T-cell (primary cell): ENCODE measurements at regions not wholly inside any gene's neighbourhood (a gene's known extent, or its start where the extent isn't known, plus 50 kb on each side); places are given as distances from the start of the nearest gene placed in this dataset.

Experiments
- ATAC-seq, 4 experiments: fragments of 200-7000 bp in 3 of 4; fragments of 150-1000 bp in 1 of 4; cut with Tn5 transposase; replicated peaks in 1 of 4; 1 replicate in 3 of 4; 2 replicates in 1 of 4; pipeline ENCODE4 v1.10.0; 2021; ENCODE audit warnings: moderate library complexity in 3 of 4, mild to moderate bottlenecking in 2 of 4, moderate number of reproducible peaks in 1 of 4
- CTCF ChIA-PET, 2 donors: fragments of 300-600 bp; sonication (Branson Sonifier 250); formaldehyde crosslinking; loops; one replicate each; lab custom pipeline; 2022; ENCODE audit warnings: antibody characterized with exemption in 2 of 2; lab: Charles Lee
- POLR2A ChIA-PET, 2 donors: fragments of 300-600 bp; sonication (Branson Sonifier 250); formaldehyde crosslinking; loops; one replicate each; lab custom pipeline; 2022; ENCODE audit warnings: antibody characterized with exemption in 2 of 2; lab: Charles Lee
- DNase-seq, 35 experiments: peaks; one replicate each; pipeline versions ENCODE4 v3.0.0 to v3.0.0-alpha.2; 2013 to 2023
- H3K27ac ChIP-seq: one replicate; pipeline ENCODE4 v1.5.1; 2013; ENCODE audit warnings: low read length
- H3K27me3 ChIP-seq, 2 experiments: replicated peaks in 1 of 2; 1 replicate in 1 of 2; 2 replicates in 1 of 2; pipeline versions ENCODE4 v1.6.1 to v1.7.0; 2013; ENCODE audit warnings: low read length in 1 of 2, mixed read lengths in 1 of 2; ENCODE audit not compliant: control insufficient read depth in 2 of 2, insufficient read depth in 2 of 2; ENCODE audit errors: extremely low read depth in 1 of 2
- H3K36me3 ChIP-seq, 2 donors: 1 replicate in 1 of 2; 2 replicates in 1 of 2; pipeline versions ENCODE4 v1.6.1 to v1.7.0; 2013; ENCODE audit warnings: low read length in 1 of 2; ENCODE audit not compliant: control insufficient read depth in 2 of 2, insufficient read depth in 1 of 2; ENCODE audit errors: extremely low read depth in 1 of 2
- H3K4me1 ChIP-seq, 2 experiments: 1 replicate in 1 of 2; 2 replicates in 1 of 2; pipeline versions ENCODE4 v1.6.1 to v1.7.0; 2013; ENCODE audit warnings: low read length in 2 of 2, mixed read lengths in 1 of 2; ENCODE audit not compliant: insufficient read depth in 2 of 2, control insufficient read depth in 1 of 2; ENCODE audit errors: extremely low read depth in 1 of 2
- H3K4me3 ChIP-seq, 2 donors: 1 replicate in 1 of 2; 2 replicates in 1 of 2; pipeline versions ENCODE4 v1.5.1 to v1.7.0; 2013; ENCODE audit warnings: mild to moderate bottlenecking in 2 of 2, low read length in 1 of 2, moderate library complexity in 1 of 2; ENCODE audit not compliant: control insufficient read depth in 1 of 2; ENCODE audit errors: extremely low read depth in 1 of 2
- H3K9me3 ChIP-seq: 2 replicates; pipeline ENCODE4 v1.7.0; 2013
- H3K27ac Mint-ChIP-seq, 2 donors: one replicate each; pipeline ENCODE4 v1.8.0; 2020 to 2021; ENCODE audit warnings: mild to moderate bottlenecking in 2 of 2, mixed read lengths in 2 of 2
- H3K27me3 Mint-ChIP-seq, 2 donors: one replicate each; pipeline ENCODE4 v1.8.0; 2021 to 2022; ENCODE audit warnings: mixed read lengths in 2 of 2
- H3K36me3 Mint-ChIP-seq: one replicate; pipeline ENCODE4 v1.8.0; 2021; ENCODE audit warnings: mixed read lengths
- H3K4me1 Mint-ChIP-seq, 3 donors: one replicate each; pipeline ENCODE4 v1.8.0; 2020 to 2022; ENCODE audit warnings: mixed read lengths in 3 of 3, mild to moderate bottlenecking in 1 of 3
- H3K4me3 Mint-ChIP-seq, 3 donors: one replicate each; pipeline ENCODE4 v1.8.0; 2020 to 2022; ENCODE audit warnings: mild to moderate bottlenecking in 3 of 3, mixed read lengths in 3 of 3, moderate library complexity in 3 of 3
- H3K9me3 Mint-ChIP-seq, 3 donors: one replicate each; pipeline ENCODE4 v1.8.0; 2020 to 2022; ENCODE audit warnings: mixed read lengths in 3 of 3
- WGBS: methylation state at CpG from one replicate; pipeline ENCODE4 v1.1.5; 2013; ENCODE audit warnings: missing lambda C conversion rate; ENCODE audit not compliant: insufficient coverage; 5-methylcytosine and 5-hydroxymethylcytosine counted together

- no peaks in the 10 kb centered on the region for H3K4me1 ChIP-seq
- ChIA-PET CTCF (no interaction called here), POLR2A (no interaction called here)
- H3K36me3 Mint-ChIP-seq, result no peaks in the 10 kb centered on the region
- no peaks in the 10 kb centered on the region for H3K36me3 ChIP-seq
- H3K27me3 Mint-ChIP-seq, result no peaks in the 10 kb centered on the region
- H3K4me3 Mint-ChIP-seq, result no peak overlapping the region
- no peak overlapping the region for H3K27ac Mint-ChIP-seq
- no CpG with 5 or more reads among the region's 2 CpGs for WGBS
- no peak for ATAC-seq
- no peaks in the 10 kb centered on the region for H3K9me3 ChIP-seq
- no peaks in the 10 kb centered on the region for H3K27me3 ChIP-seq
- no peak overlapping the region for H3K27ac ChIP-seq
- H3K9me3 Mint-ChIP-seq, result peaks cover 13 to 16% (median 14%) of the 10 kb centered on the region in 3 donors
- no peak overlapping the region for H3K4me3 ChIP-seq
- no peaks in the 10 kb centered on the region for H3K4me1 Mint-ChIP-seq
- DNase-seq, result no peak
These were observed 1443.0 kb upstream of the CDH6 start for GRCh38 chr5:29750453-29750852.

- no CpG with 5 or more reads among the region's 3 CpGs for WGBS
- ChIA-PET CTCF (no interaction called here), POLR2A (no interaction called here)
- Histone ChIP-seq H3K27ac (no peak overlapping the region), H3K4me1 (no peaks in the 10 kb centered on the region), H3K4me3 (no peak overlapping the region), H3K9me3 (no peaks in the 10 kb centered on the region), H3K27me3 (no peaks in the 10 kb centered on the region), H3K36me3 (no peaks in the 10 kb centered on the region)
- no peaks in the 10 kb centered on the region for H3K4me1 Mint-ChIP-seq
- no peak overlapping the region for H3K4me3 Mint-ChIP-seq
- no peak overlapping the region for H3K27ac Mint-ChIP-seq
- H3K36me3 Mint-ChIP-seq, result no peaks in the 10 kb centered on the region
- peaks cover 15 to 30% (median 18%) of the 10 kb centered on the region in 3 donors for H3K9me3 Mint-ChIP-seq
- H3K27me3 Mint-ChIP-seq, result no peaks in the 10 kb centered on the region
- no peak for DNase-seq
- ATAC-seq, result no peak
These were observed 1448.9 kb upstream of the CDH6 start for GRCh38 chr5:29744618-29745017.

GRCh38 chr5:29720954-29721353 is 1472.5 kb upstream of the CDH6 start:
- peaks cover 7 to 24% (median 16%) of the 10 kb centered on the region in 3 donors for H3K9me3 Mint-ChIP-seq
- CTCF ChIA-PET, result no interaction called here
- no peak for DNase-seq
- no peaks in the 10 kb centered on the region for H3K27me3 Mint-ChIP-seq
- Histone ChIP-seq H3K27me3 (no peaks in the 10 kb centered on the region), H3K4me1 (no peaks in the 10 kb centered on the region), H3K27ac (no peak overlapping the region), H3K36me3 (no peaks in the 10 kb centered on the region), H3K9me3 (peaks cover 2% of the 10 kb centered on the region), H3K4me3 (no peak overlapping the region)
- no peak for ATAC-seq
- H3K4me3 Mint-ChIP-seq, result no peak overlapping the region
- H3K4me1 Mint-ChIP-seq, result no peaks in the 10 kb centered on the region
- POLR2A ChIA-PET, result no interaction called here
- no peaks in the 10 kb centered on the region for H3K36me3 Mint-ChIP-seq
- H3K27ac Mint-ChIP-seq, result no peak overlapping the region

- H3K27me3 Mint-ChIP-seq, result no peaks in the 10 kb centered on the region
- CTCF ChIA-PET, result no interaction called here
- no peak for ATAC-seq
These were observed 1474.3 kb upstream of the CDH6 start for GRCh38 chr5:29719171-29719570.

GRCh38 chr5:29715167-29715566 is 1478.3 kb upstream of the CDH6 start:
- Mint-ChIP-seq H3K9me3 (peaks cover 10 to 20% (median 12%) of the 10 kb centered on the region in 3 donors), H3K4me1 (no peaks in the 10 kb centered on the region), H3K4me3 (no peak overlapping the region), H3K27ac (no peak overlapping the region), H3K36me3 (no peaks in the 10 kb centered on the region), H3K27me3 (no peaks in the 10 kb centered on the region)
- Histone ChIP-seq H3K4me1 (no peaks in the 10 kb centered on the region), H3K9me3 (no peaks in the 10 kb centered on the region), H3K4me3 (no peak overlapping the region), H3K36me3 (no peaks in the 10 kb centered on the region), H3K27me3 (no peaks in the 10 kb centered on the region), H3K27ac (no peak overlapping the region)
- ATAC-seq, result no peak
- ChIA-PET POLR2A (no interaction called here), CTCF (no interaction called here)
- DNase-seq, result no peak

More at GRCh38 chr5:29719171-29719570, 1474.3 kb upstream of the CDH6 start:
- Mint-ChIP-seq H3K9me3 (peaks cover 7 to 19% (median 12%) of the 10 kb centered on the region in 3 donors), H3K27ac (no peak overlapping the region), H3K36me3 (no peaks in the 10 kb centered on the region), H3K4me1 (no peaks in the 10 kb centered on the region), H3K4me3 (no peak overlapping the region)
- H3K27me3 ChIP-seq, result no peaks in the 10 kb centered on the region
- no peaks in the 10 kb centered on the region for H3K9me3 ChIP-seq
- H3K4me1 ChIP-seq, result no peaks in the 10 kb centered on the region
- H3K4me3 ChIP-seq, result no peak overlapping the region
- no peaks in the 10 kb centered on the region for H3K36me3 ChIP-seq
- no peak overlapping the region for H3K27ac ChIP-seq
- 80% methylated on average over 1 of the region's 3 CpGs for WGBS
- DNase-seq, result no peak
- POLR2A ChIA-PET, result no interaction called here

GRCh38 chr5:29702875-29703274 is 1490.6 kb upstream of the CDH6 start:
- Mint-ChIP-seq H3K4me3 (no peak overlapping the region), H3K9me3 (peaks cover 8 to 41% (median 18%) of the 10 kb centered on the region in 3 donors), H3K27me3 (no peaks in the 10 kb centered on the region), H3K27ac (no peak overlapping the region), H3K36me3 (no peaks in the 10 kb centered on the region), H3K4me1 (no peaks in the 10 kb centered on the region)
- Histone ChIP-seq H3K9me3 (no peaks in the 10 kb centered on the region), H3K4me1 (no peaks in the 10 kb centered on the region), H3K27me3 (no peaks in the 10 kb centered on the region), H3K4me3 (no peak overlapping the region), H3K27ac (no peak overlapping the region), H3K36me3 (no peaks in the 10 kb centered on the region)
- no peak for ATAC-seq
- no peak for DNase-seq
- WGBS, result no CpG with 5 or more reads among the region's 1 CpG
- ChIA-PET POLR2A (no interaction called here), CTCF (no interaction called here)

- Mint-ChIP-seq H3K4me3 (no peak overlapping the region), H3K4me1 (no peaks in the 10 kb centered on the region), H3K27me3 (no peaks in the 10 kb centered on the region), H3K9me3 (peaks cover 8 to 31% (median 14%) of the 10 kb centered on the region in 3 donors), H3K36me3 (no peaks in the 10 kb centered on the region), H3K27ac (no peak overlapping the region)
- no CpG with 5 or more reads among the region's 4 CpGs for WGBS
- H3K9me3 ChIP-seq, result no peaks in the 10 kb centered on the region
- H3K27me3 ChIP-seq, result no peaks in the 10 kb centered on the region
- CTCF ChIA-PET, result no interaction called here
- no peak for DNase-seq
- no peak overlapping the region for H3K27ac ChIP-seq
- no peaks in the 10 kb centered on the region for H3K4me1 ChIP-seq
- no peaks in the 10 kb centered on the region for H3K36me3 ChIP-seq
- POLR2A ChIA-PET, result no interaction called here
- ATAC-seq, result no peak
- no peak overlapping the region for H3K4me3 ChIP-seq
These were observed 1491.9 kb upstream of the CDH6 start for GRCh38 chr5:29701600-29701999.
